Kidney epithelial cell (primary cell): ENCODE measurements at regions not wholly inside any gene's neighbourhood (a gene's known extent, or its start where the extent isn't known, plus 50 kb on each side); places are given as distances from the start of the nearest gene placed in this dataset.
"Not testable (repeated sequence)": the region's sequence is repeated elsewhere in the genome, so short reads cannot be mapped to it uniquely, and the experiment has no call there.

Source experiments
- DNase-seq: peaks from one replicate; pipeline ENCODE4 v3.0.0-alpha.2; 2010; ENCODE audit warnings: low read depth
- H3K27me3 ChIP-seq: 2 replicates; pipeline ENCODE4 v1.6.0; 2011; ENCODE audit warnings: low read length; ENCODE audit not compliant: control insufficient read depth, insufficient read depth
- H3K36me3 ChIP-seq: 2 replicates; pipeline ENCODE4 v1.5.1; 2011; ENCODE audit warnings: low read length; ENCODE audit not compliant: control insufficient read depth, insufficient read depth
- H3K4me3 ChIP-seq: 2 replicates; pipeline ENCODE4 v1.5.1; 2011; ENCODE audit warnings: low read depth, mild to moderate bottlenecking, control low read depth, low read length
- TF ChIP-seq, protein P1 (sequence below): IDR thresholded peaks from 2 replicates; pipeline ENCODE4 v1.5.1; 2011; ENCODE audit warnings: mild to moderate bottlenecking, moderate library complexity, low read length, control low read depth, inconsistent platforms; ENCODE audit not compliant: insufficient read depth, poor library complexity, severe bottlenecking

- H3K36me3 ChIP-seq = no peaks in the 10 kb centered on the region
- no peak for DNase-seq
- H3K27me3 ChIP-seq = no peaks in the 10 kb centered on the region
- TF ChIP-seq, protein P1, sequence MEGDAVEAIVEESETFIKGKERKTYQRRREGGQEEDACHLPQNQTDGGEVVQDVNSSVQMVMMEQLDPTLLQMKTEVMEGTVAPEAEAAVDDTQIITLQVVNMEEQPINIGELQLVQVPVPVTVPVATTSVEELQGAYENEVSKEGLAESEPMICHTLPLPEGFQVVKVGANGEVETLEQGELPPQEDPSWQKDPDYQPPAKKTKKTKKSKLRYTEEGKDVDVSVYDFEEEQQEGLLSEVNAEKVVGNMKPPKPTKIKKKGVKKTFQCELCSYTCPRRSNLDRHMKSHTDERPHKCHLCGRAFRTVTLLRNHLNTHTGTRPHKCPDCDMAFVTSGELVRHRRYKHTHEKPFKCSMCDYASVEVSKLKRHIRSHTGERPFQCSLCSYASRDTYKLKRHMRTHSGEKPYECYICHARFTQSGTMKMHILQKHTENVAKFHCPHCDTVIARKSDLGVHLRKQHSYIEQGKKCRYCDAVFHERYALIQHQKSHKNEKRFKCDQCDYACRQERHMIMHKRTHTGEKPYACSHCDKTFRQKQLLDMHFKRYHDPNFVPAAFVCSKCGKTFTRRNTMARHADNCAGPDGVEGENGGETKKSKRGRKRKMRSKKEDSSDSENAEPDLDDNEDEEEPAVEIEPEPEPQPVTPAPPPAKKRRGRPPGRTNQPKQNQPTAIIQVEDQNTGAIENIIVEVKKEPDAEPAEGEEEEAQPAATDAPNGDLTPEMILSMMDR = no peak
- no peak overlapping the region for H3K4me3 ChIP-seq
Observed at GRCh38 chr1:233805786-233806185, 98.7 kb upstream of the SLC35F3 start.

DNA sequence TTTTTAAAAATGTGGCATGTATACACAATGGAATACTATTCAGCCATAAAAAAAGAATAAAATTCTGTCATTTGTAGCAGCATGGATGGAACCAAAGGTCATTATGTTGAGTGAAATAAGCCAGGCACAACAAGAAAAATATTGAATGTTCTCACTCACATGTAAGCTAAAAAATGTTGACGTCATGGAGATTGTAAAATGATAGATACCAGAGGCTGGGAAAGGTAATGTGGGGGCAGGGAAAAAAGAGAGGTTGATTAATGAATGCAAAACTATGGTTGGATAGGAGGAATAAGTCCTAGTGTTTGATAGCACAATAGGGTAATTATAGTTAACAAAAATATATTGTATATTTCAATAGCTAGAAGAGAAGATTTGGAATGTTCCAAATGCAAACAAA is 89.1 kb upstream of the SLC35F3 start:
- TF ChIP-seq, protein P1 = no peak
- Histone ChIP-seq H3K27me3 (no peaks in the 10 kb centered on the region), H3K4me3 (no peak overlapping the region), H3K36me3 (no peaks in the 10 kb centered on the region)
- DNase-seq = no peak

- TF ChIP-seq, protein P1 = no peak
- H3K27me3 ChIP-seq = no peaks in the 10 kb centered on the region
- no peak overlapping the region for H3K4me3 ChIP-seq
- H3K36me3 ChIP-seq = no peaks in the 10 kb centered on the region
- no peak for DNase-seq
Observed at GRCh38 chr1:233815865-233816264, 88.6 kb upstream of the SLC35F3 start.

- Histone ChIP-seq H3K36me3 (no peaks in the 10 kb centered on the region), H3K4me3 (no peak overlapping the region), H3K27me3 (no peaks in the 10 kb centered on the region)
- TF ChIP-seq, protein P1 = no peak
- no peak for DNase-seq
Observed at GRCh38 chr1:233816348-233816747, 88.1 kb upstream of the SLC35F3 start.

DNA sequence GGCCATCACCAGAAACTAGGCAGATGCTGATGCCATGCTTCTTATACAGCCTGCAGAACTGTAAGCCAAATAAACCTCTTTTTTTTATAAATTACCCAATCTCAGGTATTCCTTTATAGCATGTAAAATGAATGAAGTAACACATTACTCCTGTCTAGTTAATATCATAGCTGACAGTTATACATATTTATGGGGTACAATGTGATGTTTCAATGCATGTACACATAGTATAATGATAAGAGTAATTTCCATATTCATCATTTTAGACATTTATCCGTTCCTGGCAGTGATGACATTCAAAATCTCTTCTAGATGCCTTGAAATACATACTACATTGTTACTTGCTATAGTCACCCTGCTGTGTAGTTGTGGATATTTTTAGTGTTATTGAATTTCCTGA is 85.4 kb upstream of the SLC35F3 start:
- Histone ChIP-seq H3K4me3 (no peak overlapping the region), H3K36me3 (no peaks in the 10 kb centered on the region), H3K27me3 (no peaks in the 10 kb centered on the region)
- no peak for DNase-seq
- TF ChIP-seq, protein P1 = no peak

DNA sequence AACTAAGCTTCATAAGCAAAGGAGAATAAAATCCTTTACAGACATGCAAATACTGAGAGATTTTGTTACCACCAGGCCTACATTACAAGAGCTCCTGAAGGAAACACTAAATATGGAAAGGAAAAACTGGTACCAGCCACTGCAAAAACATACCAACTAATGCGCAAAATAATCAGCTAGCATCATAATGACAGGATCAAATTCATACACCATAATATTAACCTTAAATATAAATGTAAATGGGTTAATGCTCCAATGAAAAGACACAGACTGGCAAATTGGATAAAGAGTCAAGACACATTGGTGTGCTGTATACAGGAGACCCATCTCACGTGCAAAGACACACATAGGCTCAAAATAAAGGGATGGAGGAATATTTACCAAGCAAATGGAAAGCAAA is 80.3 kb upstream of the SLC35F3 start:
- H3K36me3 ChIP-seq, H3K27me3 ChIP-seq, DNase-seq, H3K4me3 ChIP-seq: not testable (repeated sequence)

DNA sequence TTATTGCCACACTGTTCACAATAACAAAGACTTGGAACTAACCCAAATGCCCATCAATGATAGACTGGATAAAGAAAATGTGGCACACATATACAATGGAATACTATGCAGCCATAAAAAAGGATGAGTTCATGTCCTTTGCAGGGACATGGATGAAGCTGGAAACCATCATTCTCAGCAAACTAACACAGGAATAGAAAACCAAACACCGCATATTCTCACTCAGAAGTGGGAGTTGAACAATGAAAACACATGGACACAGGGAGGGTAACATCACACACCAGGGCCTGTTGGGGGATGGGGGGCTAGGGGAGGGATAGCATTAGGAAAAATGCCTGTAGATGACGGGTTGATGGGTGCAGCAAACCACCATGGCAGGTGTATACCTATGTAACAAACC is 76.5 kb upstream of the SLC35F3 start:
- not testable (repeated sequence) for DNase-seq, H3K4me3 ChIP-seq, H3K36me3 ChIP-seq, H3K27me3 ChIP-seq
